Testis (tissue), 2 donors: ENCODE measurements at regions not wholly inside any gene's neighbourhood (a gene's known extent, or its start where the extent isn't known, plus 50 kb on each side); places are given as distances from the start of the nearest gene placed in this dataset.

ENCODE experiments used
- DNase-seq: peaks from one replicate; pipeline ENCODE4 v3.0.0-alpha.2; 2019
- H3K27ac ChIP-seq, 2 donors: fragments of 200-600 bp; sonication (generic); one replicate each; pipeline ENCODE4 v1.5.1; 2019
- H3K27me3 ChIP-seq: fragments of 200-600 bp; sonication (generic); one replicate; pipeline ENCODE4 v1.5.1; 2019
- H3K36me3 ChIP-seq: fragments of 200-600 bp; sonication (generic); one replicate; pipeline ENCODE4 v1.5.1; 2017; ENCODE audit warnings: low read depth; ENCODE audit errors: missing control alignments
- H3K4me1 ChIP-seq: fragments of 200-600 bp; sonication (generic); one replicate; pipeline ENCODE4 v1.5.1; 2019
- H3K4me3 ChIP-seq, 2 donors: fragments of 200-600 bp; sonication (generic); one replicate each; pipeline ENCODE4 v1.5.1; 2017 to 2019
- H3K9me3 ChIP-seq: fragments of 200-600 bp; sonication (generic); one replicate; pipeline ENCODE4 v1.5.1; 2017
- POLR2A ChIP-seq: fragments of 450-650 bp; IDR thresholded peaks from one replicate; pipeline ENCODE4 v1.6.1; 2017; ENCODE audit warnings: antibody characterized with exemption, mild to moderate bottlenecking, moderate library complexity
- WGBS, 2 donors: methylation state at CpG; one replicate each; pipeline ENCODE4 v1.1.5; 2018; 5-methylcytosine and 5-hydroxymethylcytosine counted together
- intact Hi-C: fragments of 100-400 bp; cut with DNase I; formaldehyde crosslinking; loops from one replicate; pipeline ENCODE4 v1.15.1; 2023; ENCODE audit warnings: low total_unique reads
- TF ChIP-seq, protein P1 (sequence below), 3 experiments: fragments of 450-650 bp in 2 of 3; fragments of 200-600 bp in 1 of 3; sonication (generic) in 1 of 3; IDR thresholded peaks; one replicate each; pipeline ENCODE4 v1.5.1; 2016 to 2019; ENCODE audit warnings: antibody characterized with exemption in 3 of 3, mild to moderate bottlenecking in 2 of 3, moderate library complexity in 1 of 3

DNA sequence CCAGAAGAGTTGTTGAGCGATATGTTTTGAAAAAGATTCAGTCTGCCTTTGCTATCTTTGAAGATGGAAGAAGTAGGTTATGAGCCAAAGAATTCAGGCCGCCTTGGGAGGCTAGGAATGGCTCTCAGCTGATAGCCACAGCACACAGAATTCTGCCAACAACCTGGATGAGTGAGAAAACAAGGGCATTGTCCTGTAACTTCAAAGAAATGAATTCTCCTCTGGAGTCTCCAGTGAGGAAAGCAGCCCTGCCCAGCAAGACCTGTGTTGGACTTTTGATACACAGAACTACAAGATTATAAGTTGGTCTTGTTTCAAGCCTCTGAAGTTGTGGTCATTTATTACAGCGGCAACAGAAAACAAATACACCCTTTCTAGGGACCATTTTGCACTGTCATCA is 509.9 kb upstream of the ZNF608 start:
- TF ChIP-seq POLR2A, result no peak
- TF ChIP-seq, protein P1, sequence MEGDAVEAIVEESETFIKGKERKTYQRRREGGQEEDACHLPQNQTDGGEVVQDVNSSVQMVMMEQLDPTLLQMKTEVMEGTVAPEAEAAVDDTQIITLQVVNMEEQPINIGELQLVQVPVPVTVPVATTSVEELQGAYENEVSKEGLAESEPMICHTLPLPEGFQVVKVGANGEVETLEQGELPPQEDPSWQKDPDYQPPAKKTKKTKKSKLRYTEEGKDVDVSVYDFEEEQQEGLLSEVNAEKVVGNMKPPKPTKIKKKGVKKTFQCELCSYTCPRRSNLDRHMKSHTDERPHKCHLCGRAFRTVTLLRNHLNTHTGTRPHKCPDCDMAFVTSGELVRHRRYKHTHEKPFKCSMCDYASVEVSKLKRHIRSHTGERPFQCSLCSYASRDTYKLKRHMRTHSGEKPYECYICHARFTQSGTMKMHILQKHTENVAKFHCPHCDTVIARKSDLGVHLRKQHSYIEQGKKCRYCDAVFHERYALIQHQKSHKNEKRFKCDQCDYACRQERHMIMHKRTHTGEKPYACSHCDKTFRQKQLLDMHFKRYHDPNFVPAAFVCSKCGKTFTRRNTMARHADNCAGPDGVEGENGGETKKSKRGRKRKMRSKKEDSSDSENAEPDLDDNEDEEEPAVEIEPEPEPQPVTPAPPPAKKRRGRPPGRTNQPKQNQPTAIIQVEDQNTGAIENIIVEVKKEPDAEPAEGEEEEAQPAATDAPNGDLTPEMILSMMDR (IDR thresholded peaks at IDR 0.05), result no peak
- no peaks in the 10 kb centered on the region for H3K36me3 ChIP-seq
- no peak for DNase-seq
- intact Hi-C loops, result no loop called here
- H3K4me3 ChIP-seq, result no peak overlapping the region
- WGBS, 2 donors, result 67 to 77% methylated on average over 3 of the region's 3 CpGs
- no peak overlapping the region for H3K27ac ChIP-seq
- no peaks in the 10 kb centered on the region for H3K27me3 ChIP-seq
- no peaks in the 10 kb centered on the region for H3K4me1 ChIP-seq
- H3K9me3 ChIP-seq, result no peaks in the 10 kb centered on the region

DNA sequence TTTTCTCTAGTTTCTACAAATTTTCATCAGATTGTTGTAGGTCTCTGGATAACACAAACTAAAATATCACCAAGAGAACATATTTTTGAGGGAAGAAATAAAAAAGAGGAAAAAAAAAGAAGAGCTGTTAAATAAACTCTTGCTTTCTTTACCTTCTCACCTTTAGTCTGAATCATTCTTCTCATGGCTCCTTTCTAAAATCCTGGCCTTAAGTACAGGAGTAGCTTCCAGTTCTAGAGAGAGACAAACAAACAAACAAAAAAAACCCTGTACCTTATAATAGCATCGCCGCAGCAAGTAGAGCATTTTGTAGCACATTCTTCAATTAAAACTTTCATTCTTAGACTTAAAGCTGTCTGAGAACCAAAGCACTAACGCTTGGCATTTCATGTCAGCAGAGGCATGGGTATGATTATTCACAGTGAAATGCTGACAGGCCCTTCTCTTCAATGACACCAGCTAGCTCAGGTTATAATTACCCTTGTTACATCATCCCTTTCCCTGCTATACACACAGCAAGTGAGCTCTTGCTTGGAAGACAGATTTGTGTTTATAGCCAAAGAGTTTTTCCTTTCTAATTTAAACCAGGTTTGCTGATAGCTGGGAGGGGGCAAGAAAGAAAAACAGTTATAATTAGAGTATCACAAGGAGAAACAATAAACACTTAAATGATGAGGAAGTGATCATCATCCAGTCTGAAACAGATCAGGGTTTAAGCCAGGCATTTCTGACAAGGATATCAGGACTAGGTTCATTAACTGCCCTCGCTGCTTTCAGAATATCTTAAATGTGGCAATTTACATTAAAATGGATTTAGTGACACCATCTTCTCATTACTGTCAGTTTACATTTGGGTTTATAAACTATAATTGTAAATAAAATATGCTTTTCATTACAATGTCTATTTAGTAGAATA is 510.9 kb upstream of the ZNF608 start:
- Histone ChIP-seq H3K36me3 (no peaks in the 10 kb centered on the region), H3K27me3 (no peaks in the 10 kb centered on the region), H3K4me1 (no peaks in the 10 kb centered on the region), H3K27ac (no peak overlapping the region), H3K4me3 (no peak overlapping the region), H3K9me3 (no peaks in the 10 kb centered on the region)
- intact Hi-C loops, result no loop called here
- TF ChIP-seq, protein P1 (IDR thresholded peaks at IDR 0.05), result no peak
- TF ChIP-seq POLR2A, result no peak
- WGBS, 2 donors, result 74 to 84% methylated on average over 4 of the region's 4 CpGs
- DNase-seq, result no peak

DNA sequence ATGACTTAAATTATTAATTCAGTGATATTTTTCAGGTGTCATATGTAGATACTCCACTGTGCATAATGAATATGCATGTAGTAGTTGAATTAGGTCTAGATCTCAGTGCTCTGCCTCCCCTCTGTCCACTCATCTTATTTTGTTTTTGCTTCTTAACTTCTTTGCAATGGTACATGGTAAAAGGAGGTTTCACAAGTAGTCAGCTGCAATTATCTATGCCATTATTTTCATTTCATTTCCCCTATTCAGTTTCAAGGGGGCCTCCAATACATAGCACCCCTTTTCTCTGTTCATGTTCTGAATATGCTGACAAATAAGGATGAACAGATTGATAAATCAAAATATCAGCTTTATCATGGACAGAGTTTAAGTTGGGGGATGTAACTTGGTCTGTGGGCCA is 511.6 kb upstream of the ZNF608 start:
- Histone ChIP-seq H3K36me3 (no peaks in the 10 kb centered on the region), H3K4me3 (no peak overlapping the region), H3K27me3 (no peaks in the 10 kb centered on the region), H3K27ac (no peak overlapping the region), H3K4me1 (no peaks in the 10 kb centered on the region), H3K9me3 (no peaks in the 10 kb centered on the region)
- DNase-seq, result no peak
- TF ChIP-seq, protein P1 (IDR thresholded peaks at IDR 0.05), result no peak
- no peak for TF ChIP-seq POLR2A
- intact Hi-C loops, result no loop called here

DNA sequence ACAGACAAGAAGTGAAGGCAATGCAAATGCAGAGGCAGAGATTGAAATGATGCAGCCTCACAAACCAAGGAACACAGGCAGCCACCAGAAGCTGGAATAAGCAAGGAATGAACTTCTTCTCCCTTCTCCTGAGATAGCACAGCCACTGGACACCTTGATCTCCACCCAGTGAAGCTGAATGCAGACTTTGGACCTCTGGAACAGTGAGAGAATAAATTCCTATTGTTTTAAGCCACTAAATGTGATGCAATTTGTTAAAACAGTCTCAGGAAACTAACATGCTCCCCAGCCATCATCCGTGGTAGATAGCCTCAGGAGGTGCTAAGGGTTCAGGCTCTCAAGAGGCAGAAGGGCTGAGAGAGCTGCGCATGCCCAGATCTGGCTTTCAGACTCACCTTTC is 512.2 kb upstream of the ZNF608 start:
- DNase-seq, result no peak
- Histone ChIP-seq H3K27me3 (no peaks in the 10 kb centered on the region), H3K4me3 (no peak overlapping the region), H3K4me1 (no peaks in the 10 kb centered on the region), H3K9me3 (no peaks in the 10 kb centered on the region), H3K36me3 (no peaks in the 10 kb centered on the region), H3K27ac (no peak overlapping the region)
- no peak for TF ChIP-seq POLR2A
- intact Hi-C loops, result no loop called here
- 70 to 83% methylated on average over 2 of the region's 2 CpGs for WGBS, 2 donors

DNA sequence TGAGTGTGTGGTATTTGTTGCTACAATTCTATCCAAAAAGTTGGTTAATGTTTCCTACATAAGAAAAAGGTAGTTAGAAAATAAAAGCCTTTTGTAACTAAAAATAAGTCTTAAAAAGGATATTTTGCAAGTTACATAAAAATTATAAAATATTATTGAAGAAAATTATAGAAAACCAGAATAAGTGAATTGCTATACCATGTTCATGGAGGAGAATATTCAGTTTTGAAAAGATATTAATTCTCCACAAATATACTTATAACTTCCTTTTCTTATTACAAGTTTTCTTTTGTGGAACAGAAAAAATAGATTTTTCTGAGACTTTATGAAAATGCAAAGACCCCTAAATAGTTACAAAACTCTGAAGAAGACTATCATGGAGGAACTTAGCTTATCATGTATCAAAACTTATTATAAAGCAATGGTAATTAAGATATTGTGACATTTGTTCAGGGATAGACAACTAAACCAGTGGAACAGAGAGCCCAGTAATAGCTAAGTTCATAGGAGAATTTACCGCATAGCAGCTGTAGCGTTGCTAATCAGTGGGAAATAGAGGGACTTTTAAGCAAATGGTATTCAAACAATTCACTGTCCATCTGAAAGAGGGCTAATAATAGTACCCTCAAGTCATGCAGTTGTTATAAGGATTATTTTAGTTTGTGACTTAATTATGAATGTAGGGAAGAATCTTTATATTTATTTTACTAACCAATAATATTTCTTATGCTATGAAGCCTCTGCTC is 515.2 kb upstream of the ZNF608 start:
- Histone ChIP-seq H3K36me3 (no peaks in the 10 kb centered on the region), H3K4me1 (no peaks in the 10 kb centered on the region), H3K27me3 (no peaks in the 10 kb centered on the region), H3K9me3 (no peaks in the 10 kb centered on the region), H3K4me3 (no peak overlapping the region), H3K27ac (no peak overlapping the region)
- DNase-seq, result no peak
- WGBS, 2 donors, result 94 to 97% methylated on average over 2 of the region's 2 CpGs
- intact Hi-C loops, result no loop called here
- TF ChIP-seq POLR2A, result no peak
- TF ChIP-seq, protein P1 (IDR thresholded peaks at IDR 0.05), result no peak
